Omental fat pad (tissue), 3 donors: ENCODE measurements at regions not wholly inside any gene's neighbourhood (a gene's known extent, or its start where the extent isn't known, plus 50 kb on each side); places are given as distances from the start of the nearest gene placed in this dataset.

ENCODE experiments used
- ATAC-seq: fragments of 150-250 bp; one replicate; pipeline ENCODE4 v1.9.1; 2016; ENCODE audit warnings: mild to moderate bottlenecking, moderate library complexity; ENCODE audit not compliant: low FRiP score
- DNase-seq: peaks from one replicate; pipeline ENCODE4 v3.0.0-alpha.2; 2019; ENCODE audit warnings: low spot score
- TF ChIP-seq, protein P1 (sequence below), 3 donors: fragments of 450-650 bp; IDR thresholded peaks; one replicate each; pipeline ENCODE4 v1.5.1; 2016 to 2017; ENCODE audit warnings: antibody characterized with exemption in 3 of 3, mild to moderate bottlenecking in 3 of 3, moderate library complexity in 2 of 3

DNA sequence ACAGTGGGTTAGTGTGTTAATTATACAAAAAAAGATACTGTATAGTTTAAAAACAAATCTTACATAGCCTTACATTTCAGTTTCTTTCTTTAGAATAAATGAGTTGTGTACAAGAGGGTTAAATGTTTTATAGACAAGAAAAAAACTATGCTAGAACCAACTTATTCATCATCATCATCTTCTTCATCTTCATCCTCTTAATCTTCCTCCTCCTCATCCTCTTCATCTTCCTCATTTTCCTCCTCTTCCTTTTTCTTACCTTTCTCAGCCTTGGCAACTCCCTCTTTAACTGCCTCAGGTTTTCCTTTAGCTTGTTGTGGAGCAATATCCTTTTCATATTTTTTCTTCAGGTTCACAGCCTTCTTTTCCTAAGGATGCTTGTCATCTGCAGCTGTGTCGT is 53.7 kb downstream of the RPS12 start:
- DNase-seq (no peak), ATAC-seq (no peak)
- TF ChIP-seq, protein P1, sequence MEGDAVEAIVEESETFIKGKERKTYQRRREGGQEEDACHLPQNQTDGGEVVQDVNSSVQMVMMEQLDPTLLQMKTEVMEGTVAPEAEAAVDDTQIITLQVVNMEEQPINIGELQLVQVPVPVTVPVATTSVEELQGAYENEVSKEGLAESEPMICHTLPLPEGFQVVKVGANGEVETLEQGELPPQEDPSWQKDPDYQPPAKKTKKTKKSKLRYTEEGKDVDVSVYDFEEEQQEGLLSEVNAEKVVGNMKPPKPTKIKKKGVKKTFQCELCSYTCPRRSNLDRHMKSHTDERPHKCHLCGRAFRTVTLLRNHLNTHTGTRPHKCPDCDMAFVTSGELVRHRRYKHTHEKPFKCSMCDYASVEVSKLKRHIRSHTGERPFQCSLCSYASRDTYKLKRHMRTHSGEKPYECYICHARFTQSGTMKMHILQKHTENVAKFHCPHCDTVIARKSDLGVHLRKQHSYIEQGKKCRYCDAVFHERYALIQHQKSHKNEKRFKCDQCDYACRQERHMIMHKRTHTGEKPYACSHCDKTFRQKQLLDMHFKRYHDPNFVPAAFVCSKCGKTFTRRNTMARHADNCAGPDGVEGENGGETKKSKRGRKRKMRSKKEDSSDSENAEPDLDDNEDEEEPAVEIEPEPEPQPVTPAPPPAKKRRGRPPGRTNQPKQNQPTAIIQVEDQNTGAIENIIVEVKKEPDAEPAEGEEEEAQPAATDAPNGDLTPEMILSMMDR (IDR thresholded peaks at IDR 0.05), result no peak

- TF ChIP-seq, protein P1 (IDR thresholded peaks at IDR 0.05), result no peak
- no peak for ATAC-seq
Measured at GRCh38 chr6:132872923-132873322, 58.6 kb downstream of the RPS12 start.

GRCh38 chr6:132877003-132877402 is 62.6 kb downstream of the RPS12 start:
- ATAC-seq, result no peak
- no peak for DNase-seq
- TF ChIP-seq, protein P1 (IDR thresholded peaks at IDR 0.05), result no peak

More at GRCh38 chr6:132872923-132873322, 58.6 kb downstream of the RPS12 start:
- DNase-seq, result no peak

DNA sequence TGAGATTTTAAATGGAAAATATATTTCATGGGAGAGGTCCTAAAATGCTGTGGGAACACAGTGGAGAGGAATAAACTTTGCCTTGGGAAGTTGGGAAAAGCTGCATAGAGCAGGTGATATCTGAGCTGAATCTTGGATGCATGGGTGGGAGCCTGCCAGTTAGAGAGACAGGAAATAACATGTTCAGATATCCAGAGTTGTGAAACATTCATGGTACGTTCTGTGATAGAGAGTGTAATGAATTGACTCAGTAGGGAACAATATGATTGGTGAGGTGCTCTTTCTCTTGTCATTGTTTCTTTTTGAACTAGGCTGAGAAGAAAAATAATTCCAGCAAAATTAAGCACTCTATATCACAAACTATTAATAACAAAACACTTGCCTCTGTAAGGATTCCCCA is 72.8 kb downstream of the RPS12 start:
- DNase-seq, result no peak
- TF ChIP-seq, protein P1 (IDR thresholded peaks at IDR 0.05), result no peak
- ATAC-seq, result no peak

GRCh38 chr6:132888701-132889100 is 74.3 kb downstream of the RPS12 start:
- no peak for ATAC-seq
- no peak for DNase-seq
- TF ChIP-seq, protein P1 (IDR thresholded peaks at IDR 0.05), result no peak

DNA sequence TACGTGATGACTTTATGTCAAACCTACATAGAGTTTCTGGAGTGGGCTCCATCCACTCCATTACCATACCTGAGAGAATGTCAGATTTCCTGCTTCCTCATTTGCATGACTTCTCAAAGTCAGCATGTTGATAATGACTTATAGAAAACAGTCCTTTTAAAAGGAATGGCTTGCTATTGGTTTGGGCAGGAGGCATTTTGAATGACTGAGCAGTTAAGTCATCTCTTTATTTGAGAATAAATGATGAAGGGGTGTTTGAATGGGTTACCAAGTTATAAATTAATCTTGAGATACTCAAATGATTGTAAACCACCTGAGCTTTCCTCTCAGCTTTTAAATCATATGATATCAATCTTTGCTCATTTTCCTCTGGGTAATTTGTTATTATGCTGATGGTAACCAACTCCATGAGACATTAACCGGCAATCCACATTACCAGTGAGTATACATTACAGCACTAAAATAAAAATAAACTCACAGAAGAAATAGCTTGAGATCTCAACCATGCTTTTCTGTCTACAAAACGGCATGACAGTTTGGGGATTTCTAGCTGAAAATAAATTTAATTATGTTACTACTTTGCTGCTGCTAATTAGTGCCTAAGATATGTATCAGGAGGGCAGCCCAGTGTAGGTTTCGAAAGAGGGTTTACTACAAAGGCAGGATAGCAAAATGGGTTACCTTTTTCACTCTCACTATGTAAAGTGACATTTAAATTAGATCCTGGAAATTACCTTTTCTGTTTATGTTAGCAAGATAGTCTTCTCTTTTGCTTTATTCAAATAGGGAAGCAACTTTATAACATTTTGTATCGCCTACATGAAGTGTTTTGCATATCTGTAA is 78.8 kb downstream of the RPS12 start:
- DNase-seq (no peak), ATAC-seq (no peak)
- TF ChIP-seq, protein P1 (IDR thresholded peaks at IDR 0.05), result no peak
